ENCODE measurements at regions not wholly inside any gene's neighbourhood (a gene's known extent, or its start where the extent isn't known, plus 50 kb on each side); places are given as distances from the start of the nearest gene placed in this dataset.

- DNase-seq (ENCODE audit: low read depth in 3 of 3): no peak
Measured at GRCh38 chr4:19992471-19993093, 259.1 kb upstream of the SLIT2 start.

GRCh38 chr4:19987746-19988145 is 264.0 kb upstream of the SLIT2 start:
- no peak for DNase-seq (ENCODE audit: low read depth in 3 of 3)

- DNase-seq (ENCODE audit: low read depth in 3 of 3): no peak
Measured at GRCh38 chr4:19983072-19983471, 268.6 kb upstream of the SLIT2 start.

GRCh38 chr4:19982556-19982955 is 269.1 kb upstream of the SLIT2 start:
- no peak for DNase-seq (ENCODE audit: low read depth in 3 of 3)

- DNase-seq (ENCODE audit: low read depth in 3 of 3): no peak
Measured at GRCh38 chr4:19971829-19972228, 279.9 kb upstream of the SLIT2 start.

GRCh38 chr4:19969492-19969891 is 282.2 kb upstream of the SLIT2 start:
- DNase-seq (ENCODE audit: low read depth in 3 of 3): no peak

GRCh38 chr4:19961091-19961490 is 290.6 kb upstream of the SLIT2 start:
- no peak for DNase-seq (ENCODE audit: low read depth in 3 of 3)

- DNase-seq (ENCODE audit: low read depth in 3 of 3): no peak
Measured at GRCh38 chr4:19958848-19959247, 292.9 kb upstream of the SLIT2 start.

GRCh38 chr4:19947349-19947748 is 304.4 kb upstream of the SLIT2 start:
- DNase-seq (ENCODE audit: low read depth in 3 of 3): no peak

GRCh38 chr4:19945979-19946380 is 305.7 kb upstream of the SLIT2 start:
- DNase-seq (ENCODE audit: low read depth in 3 of 3): no peak

- no peak for DNase-seq (ENCODE audit: low read depth in 3 of 3)
Measured at GRCh38 chr4:19945501-19945900, 306.2 kb upstream of the SLIT2 start.

GRCh38 chr4:19944806-19945205 is 306.9 kb upstream of the SLIT2 start:
- DNase-seq (ENCODE audit: low read depth in 3 of 3): no peak

GRCh38 chr4:19944251-19944650 is 307.5 kb upstream of the SLIT2 start:
- DNase-seq (ENCODE audit: low read depth in 3 of 3): no peak

GRCh38 chr4:19941434-19941833 is 310.3 kb upstream of the SLIT2 start:
- DNase-seq (ENCODE audit: low read depth in 3 of 3): no peak

- no peak for DNase-seq (ENCODE audit: low read depth in 3 of 3)
Measured at GRCh38 chr4:19940861-19941260, 310.8 kb upstream of the SLIT2 start.

- DNase-seq (ENCODE audit: low read depth in 3 of 3): no peak
Measured at GRCh38 chr4:19936476-19936875, 315.2 kb upstream of the SLIT2 start.

GRCh38 chr4:19930742-19931141 is 321.0 kb upstream of the SLIT2 start:
- DNase-seq (ENCODE audit: low read depth in 3 of 3): no peak

- no peak for DNase-seq (ENCODE audit: low read depth in 3 of 3)
Measured at GRCh38 chr4:19927381-19927780, 324.3 kb upstream of the SLIT2 start.

- DNase-seq (ENCODE audit: low read depth in 3 of 3): no peak
Measured at GRCh38 chr4:19925516-19925915, 326.2 kb upstream of the SLIT2 start.

- DNase-seq (ENCODE audit: low read depth in 3 of 3): no peak
Measured at GRCh38 chr4:19924761-19925160, 326.9 kb upstream of the SLIT2 start.

- no peak for DNase-seq (ENCODE audit: low read depth in 3 of 3)
Measured at GRCh38 chr4:19915276-19915675, 336.4 kb upstream of the SLIT2 start.

GRCh38 chr4:19913650-19914049 is 338.1 kb upstream of the SLIT2 start:
- DNase-seq (ENCODE audit: low read depth in 3 of 3): no peak

GRCh38 chr4:19910861-19911525 is 340.7 kb upstream of the SLIT2 start:
- no peak for DNase-seq (ENCODE audit: low read depth in 3 of 3)

GRCh38 chr4:19905024-19905423 is 346.7 kb upstream of the SLIT2 start:
- no peak for DNase-seq (ENCODE audit: low read depth in 3 of 3)
